Neural progenitor cell (in vitro differentiated cells): ENCODE measurements at regions not wholly inside any gene's neighbourhood (a gene's known extent, or its start where the extent isn't known, plus 50 kb on each side); places are given as distances from the start of the nearest gene placed in this dataset.
"Not testable (repeated sequence)": the region's sequence is repeated elsewhere in the genome, so short reads cannot be mapped to it uniquely, and the experiment has no call there.

Experiments
- CTCF ChIP-seq: fragments of 200-600 bp; sonication (generic); IDR thresholded peaks from 2 replicates; pipeline ENCODE4 v1.5.1; 2017; ENCODE audit warnings: antibody characterized with exemption, mild to moderate bottlenecking
- EZH2 ChIP-seq: fragments of 200-600 bp; sonication (generic); IDR thresholded peaks from 2 replicates; pipeline ENCODE4 v1.6.1; 2017; ENCODE audit warnings: antibody characterized with exemption, mild to moderate bottlenecking, moderate library complexity
- EZH2phosphoT487 ChIP-seq: fragments of 200-600 bp; sonication (generic); IDR thresholded peaks from 2 replicates; pipeline ENCODE4 v1.6.1; 2017; ENCODE audit warnings: antibody characterized with exemption

GRCh38 chr12:9454021-9454420, 153.7 kb downstream of the KLRB1 start:
- TF ChIP-seq EZH2phosphoT487, EZH2, CTCF: not testable (repeated sequence)
